Parathyroid adenoma (tissue), 2 donors: ENCODE measurements at regions not wholly inside any gene's neighbourhood (a gene's known extent, or its start where the extent isn't known, plus 50 kb on each side); places are given as distances from the start of the nearest gene placed in this dataset.

Source experiments
- H2AFZ ChIP-seq: fragments of 300-600 bp; sonication (generic); one replicate; pipeline ENCODE4 v1.7.0; 2017; ENCODE audit warnings: antibody characterized with exemption, mild to moderate bottlenecking
- H3K27ac ChIP-seq: fragments of 300-600 bp; sonication (generic); one replicate; pipeline ENCODE4 v1.7.0; 2017
- H3K27me3 ChIP-seq: fragments of 300-600 bp; sonication (generic); one replicate; pipeline ENCODE4 v1.7.0; 2017; ENCODE audit warnings: low read length; ENCODE audit not compliant: control insufficient read depth, insufficient read depth
- H3K36me3 ChIP-seq: fragments of 300-600 bp; sonication (generic); one replicate; pipeline ENCODE4 v1.7.0; 2017; ENCODE audit warnings: low read length; ENCODE audit not compliant: control insufficient read depth, insufficient read depth
- H3K4me1 ChIP-seq: fragments of 300-600 bp; sonication (generic); one replicate; pipeline ENCODE4 v1.7.0; 2017; ENCODE audit warnings: control low read depth
- H3K4me2 ChIP-seq: fragments of 300-600 bp; sonication (generic); one replicate; pipeline ENCODE4 v1.7.0; 2017; ENCODE audit warnings: low read length
- H3K4me3 ChIP-seq: fragments of 300-600 bp; sonication (generic); one replicate; pipeline ENCODE4 v1.7.0; 2017; ENCODE audit warnings: low read depth, low read length
- H3K79me2 ChIP-seq: fragments of 300-600 bp; sonication (generic); one replicate; pipeline ENCODE4 v1.7.0; 2017; ENCODE audit warnings: control low read depth
- H3K9ac ChIP-seq: fragments of 300-600 bp; sonication (generic); one replicate; pipeline ENCODE4 v1.7.0; 2017; ENCODE audit warnings: mild to moderate bottlenecking
- H3K9me3 ChIP-seq: fragments of 300-600 bp; sonication (generic); one replicate; pipeline ENCODE4 v1.7.0; 2017; ENCODE audit warnings: low read length; ENCODE audit not compliant: control insufficient read depth
- TF ChIP-seq, protein P1 (sequence below): fragments of 300-600 bp; sonication (generic); IDR thresholded peaks from one replicate; pipeline ENCODE4 v1.7.0; 2017; ENCODE audit warnings: antibody characterized with exemption, mild to moderate bottlenecking
- donor health status: primary hyperparathyroidism.

DNA sequence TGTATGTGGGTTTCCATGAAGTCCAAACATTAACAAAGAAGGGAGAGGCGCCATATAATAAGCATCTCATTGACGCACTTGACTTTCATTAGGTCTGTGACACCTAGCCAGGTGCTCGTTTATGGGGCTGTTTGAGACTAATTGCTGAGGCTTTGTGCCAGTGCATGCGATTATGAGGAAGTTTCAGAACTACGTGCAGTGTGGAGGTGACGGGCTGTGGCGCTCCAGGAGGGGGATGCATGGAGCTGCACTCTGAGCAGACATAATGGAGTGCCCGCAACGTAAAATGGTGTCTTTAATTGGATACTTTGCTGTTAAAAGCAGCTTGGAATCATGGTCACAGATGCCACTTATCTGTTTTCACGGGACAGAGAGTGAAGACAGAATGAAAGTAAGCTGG is 223.2 kb downstream of the FGF9 start:
- H3K27me3 ChIP-seq: no peaks in the 10 kb centered on the region
- H3K36me3 ChIP-seq: no peaks in the 10 kb centered on the region
- no peaks in the 10 kb centered on the region for H3K9me3 ChIP-seq
- TF ChIP-seq, protein P1, sequence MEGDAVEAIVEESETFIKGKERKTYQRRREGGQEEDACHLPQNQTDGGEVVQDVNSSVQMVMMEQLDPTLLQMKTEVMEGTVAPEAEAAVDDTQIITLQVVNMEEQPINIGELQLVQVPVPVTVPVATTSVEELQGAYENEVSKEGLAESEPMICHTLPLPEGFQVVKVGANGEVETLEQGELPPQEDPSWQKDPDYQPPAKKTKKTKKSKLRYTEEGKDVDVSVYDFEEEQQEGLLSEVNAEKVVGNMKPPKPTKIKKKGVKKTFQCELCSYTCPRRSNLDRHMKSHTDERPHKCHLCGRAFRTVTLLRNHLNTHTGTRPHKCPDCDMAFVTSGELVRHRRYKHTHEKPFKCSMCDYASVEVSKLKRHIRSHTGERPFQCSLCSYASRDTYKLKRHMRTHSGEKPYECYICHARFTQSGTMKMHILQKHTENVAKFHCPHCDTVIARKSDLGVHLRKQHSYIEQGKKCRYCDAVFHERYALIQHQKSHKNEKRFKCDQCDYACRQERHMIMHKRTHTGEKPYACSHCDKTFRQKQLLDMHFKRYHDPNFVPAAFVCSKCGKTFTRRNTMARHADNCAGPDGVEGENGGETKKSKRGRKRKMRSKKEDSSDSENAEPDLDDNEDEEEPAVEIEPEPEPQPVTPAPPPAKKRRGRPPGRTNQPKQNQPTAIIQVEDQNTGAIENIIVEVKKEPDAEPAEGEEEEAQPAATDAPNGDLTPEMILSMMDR: no peak
- no peak overlapping the region for H3K27ac ChIP-seq
- H3K9ac ChIP-seq: no peak overlapping the region
- H3K79me2 ChIP-seq: no peaks in the 10 kb centered on the region
- H2AFZ ChIP-seq: no peak overlapping the region
- H3K4me2 ChIP-seq: no peak overlapping the region
- no peak overlapping the region for H3K4me3 ChIP-seq
- H3K4me1 ChIP-seq: no peaks in the 10 kb centered on the region

DNA sequence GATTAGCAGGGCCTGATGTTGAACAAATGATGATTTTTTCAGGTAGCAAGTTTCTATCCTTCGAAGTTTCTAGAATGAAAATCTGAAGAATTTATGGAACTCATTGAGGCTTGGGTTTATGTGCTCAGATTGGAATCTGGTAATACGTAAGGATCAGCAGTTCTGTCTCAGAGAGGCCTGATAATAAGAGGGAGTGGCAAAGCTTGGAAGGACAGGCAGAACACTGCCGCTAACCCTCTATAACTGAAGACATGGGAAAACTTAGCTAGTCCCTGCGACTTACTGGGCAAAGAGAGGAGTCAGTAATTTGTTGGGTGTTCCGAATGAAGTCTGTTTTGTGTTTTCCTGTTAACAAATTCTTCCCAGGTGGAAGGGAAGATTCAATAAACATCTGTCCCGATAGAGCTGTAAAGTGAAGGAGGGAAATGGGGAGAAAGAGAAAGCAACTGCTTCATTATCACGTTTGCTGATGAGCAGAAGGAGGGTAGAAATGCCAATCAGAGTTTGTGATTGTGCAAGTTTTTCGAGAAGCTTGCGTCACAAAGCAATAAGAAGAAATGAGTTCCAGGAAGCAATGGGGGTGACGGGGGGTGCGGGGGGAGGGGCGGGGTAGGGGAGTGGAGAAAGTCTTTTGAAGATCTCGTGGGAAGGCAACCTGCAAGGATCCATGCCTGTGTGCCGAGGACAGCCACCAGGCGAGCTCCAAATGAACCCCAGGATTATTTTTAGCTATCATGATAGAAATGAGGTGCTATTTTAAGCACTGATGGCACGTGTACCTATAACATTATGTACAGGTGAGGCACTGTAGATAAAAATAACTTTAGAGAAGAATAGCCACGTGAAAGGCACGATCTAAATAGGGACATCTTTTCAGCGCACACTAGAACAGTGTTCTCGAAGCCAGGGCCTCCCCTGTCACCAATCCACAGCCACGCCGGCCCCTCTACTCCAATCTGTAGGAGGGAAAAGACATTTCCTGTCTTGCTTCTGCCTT is 224.1 kb downstream of the FGF9 start:
- no peaks in the 10 kb centered on the region for H3K9me3 ChIP-seq
- no peaks in the 10 kb centered on the region for H3K79me2 ChIP-seq
- no peak overlapping the region for H3K4me2 ChIP-seq
- TF ChIP-seq, protein P1: no peak
- no peak overlapping the region for H3K4me3 ChIP-seq
- no peak overlapping the region for H3K27ac ChIP-seq
- no peak overlapping the region for H2AFZ ChIP-seq
- H3K4me1 ChIP-seq: no peaks in the 10 kb centered on the region
- no peaks in the 10 kb centered on the region for H3K27me3 ChIP-seq
- H3K36me3 ChIP-seq: no peaks in the 10 kb centered on the region
- H3K9ac ChIP-seq: no peak overlapping the region

DNA sequence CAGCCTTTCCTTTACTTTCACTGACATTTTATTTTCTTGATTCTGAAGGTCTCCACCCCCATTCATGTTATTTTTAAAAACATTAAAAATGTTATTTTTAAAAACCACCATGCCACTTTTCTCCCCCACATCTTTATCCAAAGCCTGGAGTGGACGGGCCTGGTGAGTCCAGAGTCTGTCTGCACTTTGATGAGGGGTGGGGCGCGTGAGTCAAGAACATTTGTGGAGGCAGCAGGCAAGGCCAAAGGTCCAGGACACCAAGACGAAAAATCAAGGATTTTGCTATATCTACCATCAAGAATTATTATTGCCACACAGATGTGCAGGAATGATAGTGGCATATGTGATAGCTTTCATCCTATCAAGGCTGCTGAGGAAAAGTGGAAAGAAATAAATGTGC is 224.9 kb downstream of the FGF9 start:
- Histone ChIP-seq H3K4me1 (no peaks in the 10 kb centered on the region), H3K9me3 (no peaks in the 10 kb centered on the region), H3K9ac (no peak overlapping the region), H3K79me2 (no peaks in the 10 kb centered on the region), H3K27ac (no peak overlapping the region), H3K4me3 (no peak overlapping the region), H2AFZ (no peak overlapping the region), H3K27me3 (no peaks in the 10 kb centered on the region), H3K4me2 (no peak overlapping the region), H3K36me3 (no peaks in the 10 kb centered on the region)
- TF ChIP-seq, protein P1: no peak

DNA sequence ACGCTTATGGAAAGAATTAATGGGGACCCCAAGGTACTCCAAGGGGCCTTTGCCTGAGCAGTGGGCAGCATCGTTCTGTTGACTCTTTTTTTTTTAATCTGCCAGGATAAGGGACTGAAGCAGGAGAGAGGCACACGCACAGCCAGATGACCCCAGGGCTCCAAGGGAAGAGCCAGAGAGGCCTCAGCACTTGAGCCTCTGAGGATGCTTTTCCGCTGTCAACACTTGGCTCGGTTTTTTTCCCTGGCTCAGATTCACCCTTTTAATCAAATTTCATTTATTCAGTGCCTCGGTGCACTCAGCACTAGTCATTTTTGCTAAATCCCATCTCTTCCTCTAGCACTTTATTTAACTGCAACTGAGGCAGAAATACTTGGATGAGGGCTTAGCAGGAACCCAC is 226.3 kb downstream of the FGF9 start:
- Histone ChIP-seq H3K9me3 (no peaks in the 10 kb centered on the region), H3K9ac (no peak overlapping the region), H3K79me2 (no peaks in the 10 kb centered on the region), H2AFZ (no peak overlapping the region), H3K27me3 (no peaks in the 10 kb centered on the region), H3K27ac (no peak overlapping the region), H3K4me3 (no peak overlapping the region), H3K4me2 (no peak overlapping the region), H3K4me1 (no peaks in the 10 kb centered on the region), H3K36me3 (no peaks in the 10 kb centered on the region)
- TF ChIP-seq, protein P1: no peak

DNA sequence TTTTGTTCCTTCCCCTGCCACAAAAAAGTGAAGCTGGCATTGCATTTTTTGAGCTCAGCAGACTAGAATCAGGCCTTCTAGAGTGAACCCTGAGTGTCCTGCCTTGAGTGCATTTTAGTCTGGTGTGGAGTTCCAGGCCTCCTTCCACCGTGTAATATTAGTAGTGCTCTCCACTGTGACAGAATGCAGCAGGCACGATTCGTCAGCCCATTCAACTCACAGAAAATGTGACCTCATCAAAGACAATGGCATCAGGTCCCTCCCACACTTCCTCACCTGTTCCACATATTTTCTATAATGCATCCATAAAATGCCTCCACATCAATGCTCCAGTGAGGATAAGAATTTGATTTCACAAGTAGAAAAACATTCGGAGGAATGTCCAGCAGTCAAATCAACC is 227.6 kb downstream of the FGF9 start:
- Histone ChIP-seq H3K9me3 (no peaks in the 10 kb centered on the region), H3K79me2 (no peaks in the 10 kb centered on the region), H3K27ac (no peak overlapping the region), H3K4me1 (no peaks in the 10 kb centered on the region), H3K4me3 (no peak overlapping the region), H3K27me3 (no peaks in the 10 kb centered on the region), H3K4me2 (no peak overlapping the region), H3K36me3 (no peaks in the 10 kb centered on the region), H2AFZ (no peak overlapping the region), H3K9ac (no peak overlapping the region)
- TF ChIP-seq, protein P1: no peak
